IPS DF 6.9 (cell line): ENCODE measurements at regions not wholly inside any gene's neighbourhood (a gene's known extent, or its start where the extent isn't known, plus 50 kb on each side); places are given as distances from the start of the nearest gene placed in this dataset.

Experiments
- DNase-seq: peaks from one replicate; pipeline ENCODE4 v3.0.0-alpha.2; 2013; ENCODE audit warnings: low read depth, low spot score
- H3K27ac ChIP-seq: one replicate; pipeline ENCODE4 v1.5.1; 2013; ENCODE audit warnings: low read length, control low read depth
- H3K27me3 ChIP-seq: 2 replicates; pipeline ENCODE4 v1.6.1; 2013; ENCODE audit warnings: mild to moderate bottlenecking, low read length; ENCODE audit not compliant: control insufficient read depth, insufficient read depth
- H3K36me3 ChIP-seq: 2 replicates; pipeline ENCODE4 v1.6.1; 2013; ENCODE audit warnings: low read length; ENCODE audit not compliant: control insufficient read depth, insufficient read depth
- H3K4me1 ChIP-seq: 2 replicates; pipeline ENCODE4 v1.6.1; 2013; ENCODE audit warnings: low read length; ENCODE audit not compliant: control insufficient read depth, insufficient read depth
- H3K4me3 ChIP-seq: 2 replicates; pipeline ENCODE4 v1.5.1; 2013; ENCODE audit warnings: mild to moderate bottlenecking, low read length
- H3K9me3 ChIP-seq: 2 replicates; pipeline ENCODE4 v1.6.1; 2013; ENCODE audit warnings: low read length, inconsistent platforms; ENCODE audit not compliant: control insufficient read depth, insufficient read depth
- WGBS: extraction: QIAGEN DNeasy Blood & Tissue Kit; methylation state at CpG from one replicate; pipeline ENCODE4 v1.1.7; 2013; ENCODE audit warnings: mixed read lengths, missing lambda C conversion rate; ENCODE audit not compliant: insufficient read length, insufficient coverage; 5-methylcytosine and 5-hydroxymethylcytosine counted together

DNA sequence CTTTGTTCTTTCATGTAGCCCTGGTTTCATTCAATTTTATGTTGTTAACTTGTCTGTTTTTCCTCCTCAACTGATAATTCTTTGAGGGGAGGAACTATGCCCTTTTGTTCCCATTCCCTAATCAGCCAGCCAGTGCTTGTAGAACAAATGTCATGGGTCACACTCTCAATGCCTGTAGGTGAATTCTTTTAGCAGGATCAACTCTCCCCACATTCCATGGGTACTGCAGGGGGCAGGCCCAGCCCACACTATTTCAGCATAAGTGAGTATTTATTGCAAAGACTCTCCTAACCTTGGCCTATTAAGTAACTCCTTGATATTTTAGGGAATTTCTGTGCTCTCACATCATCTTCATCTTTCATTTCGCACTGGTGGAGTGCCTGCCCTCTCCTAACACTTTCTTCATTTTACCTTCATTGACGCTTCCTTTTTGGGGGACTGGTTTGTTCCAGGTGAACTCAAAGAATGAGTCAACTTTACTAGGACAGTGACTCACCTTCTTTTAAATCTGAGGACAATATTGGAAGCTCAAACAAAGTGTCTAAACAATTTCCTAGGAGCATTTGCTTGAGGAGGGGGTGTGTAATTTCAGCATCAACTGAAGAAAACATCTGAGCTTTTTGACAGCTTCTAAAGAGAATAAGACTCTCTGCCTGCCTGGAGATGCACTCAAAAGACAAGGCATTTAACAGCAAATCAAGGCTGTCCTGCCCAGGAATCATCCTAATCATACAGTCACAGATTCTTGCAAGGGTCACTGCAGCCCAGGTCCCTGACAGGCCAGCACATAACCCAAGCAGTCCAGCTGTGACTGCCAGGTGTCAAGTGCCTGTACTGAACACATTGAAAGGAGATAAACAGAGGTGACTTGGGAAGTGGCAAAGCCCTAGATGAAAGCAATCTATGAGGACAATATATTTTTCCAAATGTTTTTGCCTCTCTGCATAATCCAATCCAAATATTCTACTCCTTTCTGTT, 208.8 kb upstream of the ADRA1D start:
- H3K4me1 ChIP-seq: no peaks in the 10 kb centered on the region
- H3K4me3 ChIP-seq: no peak overlapping the region
- H3K27ac ChIP-seq: no peak overlapping the region
- no peak for DNase-seq
- no peaks in the 10 kb centered on the region for H3K27me3 ChIP-seq
- no peaks in the 10 kb centered on the region for H3K9me3 ChIP-seq
- H3K36me3 ChIP-seq: no peaks in the 10 kb centered on the region
- no CpG with 5 or more reads among the region's 2 CpGs for WGBS

DNA sequence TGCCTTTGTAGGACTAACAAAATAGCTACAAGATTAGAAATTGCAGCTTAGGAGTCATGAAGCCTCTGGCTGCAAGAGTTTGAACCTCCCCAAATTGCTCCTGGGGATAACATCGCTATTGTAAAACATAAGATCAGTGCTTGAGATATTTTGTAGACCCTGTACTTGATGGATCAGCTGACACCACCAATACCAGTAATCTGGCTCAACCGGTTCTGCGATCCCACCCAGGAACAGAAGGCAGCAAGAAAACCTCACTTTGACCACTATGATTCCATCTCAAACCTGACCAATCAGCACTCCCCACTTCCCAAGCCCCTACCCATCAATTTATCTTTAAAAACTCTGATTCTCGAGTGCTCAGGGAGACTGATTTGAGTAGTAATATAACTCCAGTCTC, 206.9 kb upstream of the ADRA1D start:
- Histone ChIP-seq H3K4me3 (no peak overlapping the region), H3K4me1 (no peaks in the 10 kb centered on the region), H3K27ac (no peak overlapping the region), H3K9me3 (no peaks in the 10 kb centered on the region), H3K27me3 (no peaks in the 10 kb centered on the region), H3K36me3 (no peaks in the 10 kb centered on the region)
- no peak for DNase-seq
- WGBS: no CpG with 5 or more reads among the region's 4 CpGs

- Histone ChIP-seq H3K27ac (no peak overlapping the region), H3K9me3 (no peaks in the 10 kb centered on the region), H3K4me3 (no peak overlapping the region), H3K4me1 (no peaks in the 10 kb centered on the region), H3K27me3 (no peaks in the 10 kb centered on the region), H3K36me3 (no peaks in the 10 kb centered on the region)
- DNase-seq: no peak
- no CpG with 5 or more reads among the region's 1 CpG for WGBS
Measured at GRCh38 chr20:4455301-4455701, 206.2 kb upstream of the ADRA1D start.

DNA sequence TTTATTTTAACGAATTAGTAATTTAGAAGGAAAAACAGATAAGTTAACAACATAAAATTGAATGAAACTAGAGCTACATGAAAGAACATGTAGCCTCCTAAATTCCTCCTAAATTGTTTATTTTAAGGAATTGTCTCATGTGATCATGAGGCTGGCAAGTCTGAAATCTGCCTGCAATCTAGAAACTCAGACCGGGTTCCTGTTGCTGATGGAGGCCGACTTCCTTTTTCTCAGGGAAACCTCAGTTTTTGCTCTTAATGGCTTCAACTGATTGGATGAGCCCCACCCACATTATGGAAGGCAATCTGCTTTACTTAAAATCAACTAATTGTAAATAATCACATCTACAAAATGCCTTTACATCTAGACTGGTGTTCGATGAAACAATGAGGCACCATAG, 205.0 kb upstream of the ADRA1D start:
- WGBS: 100% methylated on average over 1 of the region's 4 CpGs
- no peaks in the 10 kb centered on the region for H3K9me3 ChIP-seq
- H3K4me1 ChIP-seq: no peaks in the 10 kb centered on the region
- no peaks in the 10 kb centered on the region for H3K36me3 ChIP-seq
- H3K27me3 ChIP-seq: no peaks in the 10 kb centered on the region
- no peak overlapping the region for H3K4me3 ChIP-seq
- DNase-seq: no peak
- no peak overlapping the region for H3K27ac ChIP-seq

DNA sequence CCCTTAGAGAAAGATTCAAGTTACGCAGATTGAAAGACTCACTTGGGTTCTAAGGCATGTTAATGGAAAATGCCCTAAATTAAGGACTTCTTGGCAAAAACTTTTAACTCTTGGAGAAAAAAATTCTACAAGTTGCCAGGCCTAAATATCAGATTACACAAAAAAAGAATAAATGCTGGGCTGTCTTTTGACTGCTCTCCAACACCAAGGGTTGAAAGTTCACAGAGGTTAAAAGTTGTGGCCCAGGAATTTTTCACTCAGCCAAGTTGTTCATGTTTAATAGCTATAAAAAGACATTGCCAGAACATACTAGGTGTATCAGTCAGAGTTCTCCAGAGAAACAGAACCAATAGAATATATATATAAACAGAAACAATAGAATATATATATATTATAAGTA, 204.3 kb upstream of the ADRA1D start:
- WGBS: no CpG with 5 or more reads among the region's 1 CpG

GRCh38 chr20:4451487-4452081, 202.5 kb upstream of the ADRA1D start:
- Histone ChIP-seq H3K27me3 (no peaks in the 10 kb centered on the region), H3K9me3 (no peaks in the 10 kb centered on the region), H3K27ac (no peak overlapping the region), H3K4me3 (no peak overlapping the region), H3K4me1 (no peaks in the 10 kb centered on the region), H3K36me3 (no peaks in the 10 kb centered on the region)
- no peak for DNase-seq
- no CpG with 5 or more reads among the region's 2 CpGs for WGBS

More for the DNA sequence above, 204.3 kb upstream of the ADRA1D start:
- H3K27me3 ChIP-seq: no peaks in the 10 kb centered on the region
- H3K27ac ChIP-seq: no peak overlapping the region
- no peaks in the 10 kb centered on the region for H3K9me3 ChIP-seq
- H3K36me3 ChIP-seq: no peaks in the 10 kb centered on the region
- no peaks in the 10 kb centered on the region for H3K4me1 ChIP-seq
- H3K4me3 ChIP-seq: no peak overlapping the region
- DNase-seq: no peak

GRCh38 chr20:4449957-4450715, 201.0 kb upstream of the ADRA1D start:
- Histone ChIP-seq H3K27me3 (no peaks in the 10 kb centered on the region), H3K36me3 (no peaks in the 10 kb centered on the region), H3K4me1 (no peaks in the 10 kb centered on the region), H3K27ac (no peak overlapping the region), H3K4me3 (no peak overlapping the region), H3K9me3 (no peaks in the 10 kb centered on the region)
- WGBS: no CpG with 5 or more reads among the region's 11 CpGs
- DNase-seq: no peak

- H3K4me3 ChIP-seq: no peak overlapping the region
- no peak for DNase-seq
- no peaks in the 10 kb centered on the region for H3K36me3 ChIP-seq
- no peak overlapping the region for H3K27ac ChIP-seq
- WGBS: no CpG with 5 or more reads among the region's 4 CpGs
- H3K4me1 ChIP-seq: no peaks in the 10 kb centered on the region
- H3K9me3 ChIP-seq: no peaks in the 10 kb centered on the region
- no peaks in the 10 kb centered on the region; the same call in 1 of the 2 replicates for H3K27me3 ChIP-seq
Measured at GRCh38 chr20:4445784-4446183, 196.7 kb upstream of the ADRA1D start.

GRCh38 chr20:4445331-4445730, 196.2 kb upstream of the ADRA1D start:
- Histone ChIP-seq H3K27ac (no peak overlapping the region), H3K4me3 (no peak overlapping the region), H3K27me3 (no peaks in the 10 kb centered on the region; the same call in 1 of the 2 replicates), H3K36me3 (no peaks in the 10 kb centered on the region), H3K4me1 (no peaks in the 10 kb centered on the region), H3K9me3 (no peaks in the 10 kb centered on the region)
- no CpG with 5 or more reads among the region's 2 CpGs for WGBS
- DNase-seq: no peak

DNA sequence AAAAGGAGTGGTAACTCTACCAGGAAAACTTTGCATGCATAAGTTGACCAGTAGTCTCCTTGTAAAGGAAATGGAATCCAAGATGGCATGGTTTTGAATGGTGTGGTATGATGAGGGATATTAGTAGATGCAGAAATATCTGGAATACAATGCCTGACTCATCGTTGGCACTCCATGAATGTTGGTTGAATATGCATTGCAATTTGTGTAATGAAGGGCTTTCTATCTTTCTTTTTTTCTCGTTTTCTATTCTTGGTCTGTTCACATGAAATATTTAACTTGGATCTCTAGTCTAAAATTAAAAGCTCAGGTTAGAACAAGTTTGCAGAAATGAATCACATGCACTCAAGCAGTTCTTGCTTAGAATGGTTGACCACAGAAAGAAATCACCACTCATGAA, 195.3 kb upstream of the ADRA1D start:
- no CpG with 5 or more reads among the region's 2 CpGs for WGBS
- Histone ChIP-seq H3K36me3 (no peaks in the 10 kb centered on the region), H3K4me3 (no peak overlapping the region), H3K4me1 (no peaks in the 10 kb centered on the region), H3K27me3 (no peaks in the 10 kb centered on the region; the same call in 1 of the 2 replicates), H3K9me3 (no peaks in the 10 kb centered on the region), H3K27ac (no peak overlapping the region)
- DNase-seq: no peak
